PC-9 (cell line): ENCODE measurements at regions not wholly inside any gene's neighbourhood (a gene's known extent, or its start where the extent isn't known, plus 50 kb on each side); places are given as distances from the start of the nearest gene placed in this dataset.
A peak's percentile ranks its signal among the peaks of the same experiment; 100 is the strongest.
"Not testable (repeated sequence)": the region's sequence is repeated elsewhere in the genome, so short reads cannot be mapped to it uniquely, and the experiment has no call there.

Experiments used
- BruUV-seq: library from RNA; stranded (reverse); fragments of 400-500 nt; replicated peaks from 2 replicates; lab custom pipeline; 2021; lab: Mats Ljungman, UMichigan
- CTCF ChIA-PET: fragments of 300-600 bp; sonication (Branson Sonifier 250); formaldehyde crosslinking; loops from one replicate; lab custom pipeline; 2022; ENCODE audit warnings: antibody characterized with exemption; lab: Charles Lee
- POLR2A ChIA-PET: fragments of 300-600 bp; sonication (Branson Sonifier 250); formaldehyde crosslinking; loops from one replicate; lab custom pipeline; 2022; ENCODE audit warnings: antibody characterized with exemption; ENCODE audit not compliant: unreplicated experiment; lab: Charles Lee
- DNase-seq, 2 experiments: peaks; one replicate each; pipeline versions ENCODE4 v3.0.0 to v3.0.0-alpha.2; 2015 to 2022; ENCODE audit warnings: mixed read lengths in 1 of 2
- H2AFZ ChIP-seq: fragments of 200-600 bp; sonication (generic); 2 replicates; pipeline ENCODE4 v1.8.1; 2017; ENCODE audit warnings: antibody characterized with exemption
- H3F3A ChIP-seq: fragments of 200-600 bp; sonication (generic); 2 replicates; pipeline ENCODE4 v1.8.1; 2017; ENCODE audit warnings: antibody characterized with exemption, mild to moderate bottlenecking, low read depth; ENCODE audit not compliant: insufficient read depth
- H3K27ac ChIP-seq: fragments of 200-600 bp; sonication (generic); 2 replicates; pipeline ENCODE4 v1.6.1; 2016; ENCODE audit warnings: mixed run types
- H3K27me3 ChIP-seq: fragments of 200-600 bp; sonication (generic); 2 replicates; pipeline ENCODE4 v1.6.1; 2016; ENCODE audit warnings: low read depth, mixed run types; ENCODE audit not compliant: insufficient read depth
- H3K36me3 ChIP-seq: fragments of 200-600 bp; sonication (generic); 2 replicates; pipeline ENCODE4 v1.6.1; 2016; ENCODE audit warnings: low read depth, mixed run types
- H3K4me1 ChIP-seq: fragments of 200-600 bp; sonication (generic); replicated peaks from 2 replicates; pipeline ENCODE4 v1.6.1; 2016; ENCODE audit warnings: mixed run types; ENCODE audit not compliant: insufficient read depth
- H3K4me2 ChIP-seq: fragments of 200-600 bp; sonication (generic); 2 replicates; pipeline ENCODE4 v1.6.1; 2017; ENCODE audit warnings: mixed run types
- H3K4me3 ChIP-seq: fragments of 200-600 bp; sonication (generic); 2 replicates; pipeline ENCODE4 v1.6.1; 2016; ENCODE audit warnings: mixed run types
- H3K79me2 ChIP-seq: fragments of 200-600 bp; sonication (generic); 2 replicates; pipeline ENCODE4 v1.6.1; 2017; ENCODE audit warnings: low read depth, mixed run types
- H3K9me2 ChIP-seq: fragments of 200-600 bp; sonication (generic); 2 replicates; pipeline ENCODE4 v1.8.1; 2017; ENCODE audit warnings: mild to moderate bottlenecking; ENCODE audit not compliant: insufficient read depth
- H3K9me3 ChIP-seq: fragments of 200-600 bp; sonication (generic); 2 replicates; pipeline ENCODE4 v1.8.1; 2016; ENCODE audit warnings: low read depth; ENCODE audit not compliant: insufficient read depth
- H4K20me1 ChIP-seq: fragments of 200-600 bp; sonication (generic); 2 replicates; pipeline ENCODE4 v1.8.1; 2017; ENCODE audit not compliant: insufficient read depth
- intact Hi-C: fragments of 100-400 bp; cut with micrococcal nuclease; formaldehyde crosslinking; loops from one replicate; pipeline ENCODE4 v1.10.0; 2022; ENCODE audit not compliant: unreplicated experiment

- H3K27me3 ChIP-seq, BruUV-seq, H4K20me1 ChIP-seq, H3K27ac ChIP-seq, CTCF ChIA-PET, H3K9me3 ChIP-seq, H3F3A ChIP-seq, H3K9me2 ChIP-seq, H3K36me3 ChIP-seq, H3K4me1 ChIP-seq, H3K4me3 ChIP-seq, intact Hi-C loops, DNase-seq, H2AFZ ChIP-seq, H3K79me2 ChIP-seq, H3K4me2 ChIP-seq, POLR2A ChIA-PET: not testable (repeated sequence)
These were observed 217.2 kb upstream of the FRG2C start for GRCh38 chr3:75446948-75447347.

GRCh38 chr3:75453328-75453727 is 210.8 kb upstream of the FRG2C start:
- H3K9me2 ChIP-seq, H3K79me2 ChIP-seq, H3K27ac ChIP-seq, H3K4me1 ChIP-seq, H2AFZ ChIP-seq, H4K20me1 ChIP-seq, CTCF ChIA-PET, H3F3A ChIP-seq, intact Hi-C loops, BruUV-seq, H3K9me3 ChIP-seq, POLR2A ChIA-PET, H3K4me3 ChIP-seq, H3K36me3 ChIP-seq: not testable (repeated sequence)
- Histone ChIP-seq H3K4me2 (peak overlapping the region; percentile 16; the same call in 1 of the 2 replicates), H3K27me3 (peaks cover 42% of the 10 kb centered on the region)
- DNase-seq: peak in 1 of 2 experiments; percentile 48

GRCh38 chr3:75453839-75454238 is 210.3 kb upstream of the FRG2C start:
- DNase-seq, H3K4me2 ChIP-seq, H3K9me3 ChIP-seq, POLR2A ChIA-PET, H3K36me3 ChIP-seq, CTCF ChIA-PET, H3K27ac ChIP-seq, H2AFZ ChIP-seq, H3K79me2 ChIP-seq, H3F3A ChIP-seq, H4K20me1 ChIP-seq, intact Hi-C loops, BruUV-seq, H3K4me3 ChIP-seq, H3K9me2 ChIP-seq, H3K4me1 ChIP-seq: not testable (repeated sequence)
- peaks cover 39% of the 10 kb centered on the region for H3K27me3 ChIP-seq

DNA sequence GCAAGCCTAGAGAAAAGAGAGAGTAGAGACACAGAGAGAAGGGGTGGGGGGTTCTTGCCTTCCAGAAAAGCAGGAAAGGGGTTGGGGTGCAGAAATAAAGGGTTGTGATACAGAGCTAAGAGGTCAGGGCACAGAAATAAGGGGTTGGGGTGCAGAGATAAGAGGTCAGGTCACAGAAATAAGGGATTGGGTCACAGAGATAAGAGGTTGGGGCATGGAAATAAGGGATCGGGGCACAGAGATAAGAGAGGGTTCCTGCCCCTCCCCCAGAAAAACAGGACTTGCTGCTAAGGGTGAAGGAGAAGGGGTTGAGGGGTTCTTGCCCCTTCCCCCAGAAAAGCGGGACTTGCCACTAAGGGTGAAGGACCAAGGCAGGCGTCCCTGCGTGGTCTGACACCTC is 189.6 kb upstream of the FRG2C start:
- POLR2A ChIA-PET, H3K9me3 ChIP-seq, H3K79me2 ChIP-seq, CTCF ChIA-PET, H3F3A ChIP-seq, DNase-seq, H3K4me3 ChIP-seq, BruUV-seq, H2AFZ ChIP-seq, H3K9me2 ChIP-seq, H4K20me1 ChIP-seq, H3K4me1 ChIP-seq, H3K36me3 ChIP-seq, H3K27ac ChIP-seq, H3K4me2 ChIP-seq, intact Hi-C loops: not testable (repeated sequence)
- H3K27me3 ChIP-seq: peaks cover 30% of the 10 kb centered on the region; the same call in 1 of the 2 replicates

DNA sequence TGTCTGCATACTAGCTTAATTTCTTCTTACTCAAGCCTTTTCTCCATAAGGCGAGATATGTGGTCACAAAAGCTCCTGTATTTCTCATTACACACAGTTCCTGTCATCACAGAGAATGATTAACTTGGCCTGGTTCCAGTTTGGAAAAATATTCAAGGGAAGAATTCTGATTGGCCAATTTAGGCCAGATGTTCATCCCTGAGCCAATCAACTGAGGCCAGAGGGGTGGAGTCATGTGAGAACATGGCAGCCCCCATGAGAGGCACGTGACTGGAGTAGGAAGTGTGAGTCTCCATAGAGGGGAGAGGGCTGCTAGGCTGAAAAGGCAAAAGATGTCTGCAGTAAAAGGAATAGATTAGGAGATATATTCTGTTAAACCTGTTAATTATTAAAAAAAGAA is 167.5 kb upstream of the FRG2C start:
- H2AFZ ChIP-seq, H3K27ac ChIP-seq, H3F3A ChIP-seq, H3K36me3 ChIP-seq, POLR2A ChIA-PET, H3K4me1 ChIP-seq, BruUV-seq, CTCF ChIA-PET, H3K79me2 ChIP-seq, DNase-seq, intact Hi-C loops, H4K20me1 ChIP-seq, H3K9me3 ChIP-seq, H3K4me3 ChIP-seq, H3K9me2 ChIP-seq, H3K4me2 ChIP-seq: not testable (repeated sequence)
- H3K27me3 ChIP-seq: peaks cover 17% of the 10 kb centered on the region

DNA sequence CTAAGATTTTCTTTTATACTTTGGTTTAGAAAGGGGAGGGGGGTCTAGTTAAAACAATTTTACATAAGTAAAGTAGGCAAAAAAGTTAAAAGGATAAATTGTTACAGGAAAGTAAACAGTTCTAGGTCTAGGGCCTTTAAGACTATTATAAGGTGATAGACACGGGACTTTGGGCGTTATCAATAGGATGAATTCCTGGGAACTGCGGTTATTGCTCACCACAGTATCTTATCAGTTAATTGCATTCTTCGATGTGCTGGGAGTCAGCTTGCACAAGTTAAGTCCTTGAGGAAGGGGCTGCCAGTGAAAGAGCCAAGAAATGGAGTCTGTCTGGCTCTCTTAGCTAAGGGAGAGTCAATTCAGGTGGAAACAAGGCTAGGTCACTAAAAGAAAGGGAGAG is 163.8 kb upstream of the FRG2C start:
- intact Hi-C loops, POLR2A ChIA-PET: not testable (repeated sequence)

DNA sequence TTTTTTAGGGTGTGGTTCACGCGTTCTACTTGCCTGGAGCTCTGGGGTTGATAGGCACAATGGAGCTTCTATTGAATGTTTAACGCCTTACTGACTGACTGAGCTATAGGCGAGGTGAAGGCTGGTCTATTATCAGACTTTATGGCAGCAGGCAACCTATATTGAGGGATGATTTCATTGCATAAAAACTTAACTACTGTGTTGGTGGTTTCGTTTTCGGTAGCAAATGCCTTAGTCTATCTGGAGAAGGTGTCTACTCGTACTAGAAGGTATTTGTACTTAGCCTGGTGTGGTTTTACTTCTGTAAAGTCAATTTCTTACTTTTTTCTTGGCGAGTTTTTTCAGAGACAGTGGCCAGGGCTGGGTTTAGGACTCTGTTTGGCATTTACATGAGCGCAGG is 162.0 kb upstream of the FRG2C start:
- H3K79me2 ChIP-seq, H3F3A ChIP-seq, H3K9me2 ChIP-seq, POLR2A ChIA-PET, H3K36me3 ChIP-seq, CTCF ChIA-PET, intact Hi-C loops, BruUV-seq, H3K4me1 ChIP-seq, DNase-seq, H3K27me3 ChIP-seq, H2AFZ ChIP-seq, H3K9me3 ChIP-seq, H3K27ac ChIP-seq, H4K20me1 ChIP-seq: not testable (repeated sequence)
- Histone ChIP-seq H3K4me2 (peak overlapping the region; percentile 61), H3K4me3 (peak overlapping the region; percentile 36; the same call in 1 of the 2 replicates)

More for the DNA sequence above, 163.8 kb upstream of the FRG2C start:
- H3K4me1 ChIP-seq, H3K9me2 ChIP-seq, H3K9me3 ChIP-seq, DNase-seq, H3K4me2 ChIP-seq, H3K27ac ChIP-seq, H2AFZ ChIP-seq, H3K36me3 ChIP-seq, H3F3A ChIP-seq, H4K20me1 ChIP-seq, CTCF ChIA-PET, BruUV-seq, H3K27me3 ChIP-seq, H3K4me3 ChIP-seq, H3K79me2 ChIP-seq: not testable (repeated sequence)
